ENCODE measurements at regions not wholly inside any gene's neighbourhood (a gene's known extent, or its start where the extent isn't known, plus 50 kb on each side); places are given as distances from the start of the nearest gene placed in this dataset.

DNA sequence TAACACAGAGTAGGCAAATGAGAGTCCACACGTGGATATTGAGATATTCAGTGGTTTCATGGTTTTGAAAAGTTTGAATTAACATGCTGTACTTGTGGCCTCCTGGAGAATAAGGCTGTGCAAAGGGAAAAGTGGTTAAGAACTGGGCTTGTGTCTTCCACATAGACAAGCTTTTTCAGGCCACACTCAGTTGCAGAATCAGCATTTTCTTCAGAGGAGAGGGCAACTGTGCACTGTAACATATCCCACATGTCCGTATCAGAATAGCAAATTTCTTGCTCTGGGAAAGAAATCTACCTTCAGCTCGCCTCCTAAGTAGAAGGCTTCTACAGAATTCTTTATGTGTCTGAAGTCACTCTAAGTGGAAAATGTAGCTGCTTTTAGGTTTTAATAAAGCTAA is 84.9 kb downstream of the ZC3H11B start:
- TF ChIP-seq, protein P1, sequence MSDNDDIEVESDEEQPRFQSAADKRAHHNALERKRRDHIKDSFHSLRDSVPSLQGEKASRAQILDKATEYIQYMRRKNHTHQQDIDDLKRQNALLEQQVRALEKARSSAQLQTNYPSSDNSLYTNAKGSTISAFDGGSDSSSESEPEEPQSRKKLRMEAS (CRISPR knock-in tag; IDR thresholded peaks at IDR 0.05) = no peak
- TF ChIP-seq CTCF (IDR thresholded peaks at IDR 0.05) (no peak), ZBTB21 (CRISPR knock-in tag; IDR thresholded peaks at IDR 0.05; ENCODE audit: borderline replicate concordance) (no peak), MYBL2 (CRISPR knock-in tag; IDR thresholded peaks at IDR 0.05) (no peak), FOXP4 (CRISPR knock-in tag; IDR thresholded peaks at IDR 0.05) (no peak), NR2C2 (CRISPR knock-in tag; IDR thresholded peaks at IDR 0.05) (no peak)
- TF ChIP-seq, protein P2, sequence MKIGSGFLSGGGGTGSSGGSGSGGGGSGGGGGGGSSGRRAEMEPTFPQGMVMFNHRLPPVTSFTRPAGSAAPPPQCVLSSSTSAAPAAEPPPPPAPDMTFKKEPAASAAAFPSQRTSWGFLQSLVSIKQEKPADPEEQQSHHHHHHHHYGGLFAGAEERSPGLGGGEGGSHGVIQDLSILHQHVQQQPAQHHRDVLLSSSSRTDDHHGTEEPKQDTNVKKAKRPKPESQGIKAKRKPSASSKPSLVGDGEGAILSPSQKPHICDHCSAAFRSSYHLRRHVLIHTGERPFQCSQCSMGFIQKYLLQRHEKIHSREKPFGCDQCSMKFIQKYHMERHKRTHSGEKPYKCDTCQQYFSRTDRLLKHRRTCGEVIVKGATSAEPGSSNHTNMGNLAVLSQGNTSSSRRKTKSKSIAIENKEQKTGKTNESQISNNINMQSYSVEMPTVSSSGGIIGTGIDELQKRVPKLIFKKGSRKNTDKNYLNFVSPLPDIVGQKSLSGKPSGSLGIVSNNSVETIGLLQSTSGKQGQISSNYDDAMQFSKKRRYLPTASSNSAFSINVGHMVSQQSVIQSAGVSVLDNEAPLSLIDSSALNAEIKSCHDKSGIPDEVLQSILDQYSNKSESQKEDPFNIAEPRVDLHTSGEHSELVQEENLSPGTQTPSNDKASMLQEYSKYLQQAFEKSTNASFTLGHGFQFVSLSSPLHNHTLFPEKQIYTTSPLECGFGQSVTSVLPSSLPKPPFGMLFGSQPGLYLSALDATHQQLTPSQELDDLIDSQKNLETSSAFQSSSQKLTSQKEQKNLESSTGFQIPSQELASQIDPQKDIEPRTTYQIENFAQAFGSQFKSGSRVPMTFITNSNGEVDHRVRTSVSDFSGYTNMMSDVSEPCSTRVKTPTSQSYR (CRISPR knock-in tag; IDR thresholded peaks at IDR 0.05) = no peak
